HFFc6 (cell line): ENCODE measurements at regions not wholly inside any gene's neighbourhood (a gene's known extent, or its start where the extent isn't known, plus 50 kb on each side); places are given as distances from the start of the nearest gene placed in this dataset.
"Not testable (repeated sequence)": the region's sequence is repeated elsewhere in the genome, so short reads cannot be mapped to it uniquely, and the experiment has no call there.

ENCODE experiments used
- DNase-seq: peaks from one replicate; pipeline ENCODE4 v3.0.0-alpha.2; 2018
- H3K27ac Mint-ChIP-seq: 2 replicates; pipeline ENCODE4 v1.8.0; 2020; ENCODE audit warnings: mild to moderate bottlenecking, mixed read lengths
- H3K27me3 Mint-ChIP-seq: 2 replicates; pipeline ENCODE4 v1.8.0; 2021; ENCODE audit warnings: mild to moderate bottlenecking, moderate library complexity, mixed read lengths; ENCODE audit not compliant: insufficient read depth
- H3K36me3 Mint-ChIP-seq: 2 replicates; pipeline ENCODE4 v1.8.0; 2021; ENCODE audit warnings: low read depth, mixed read lengths
- H3K4me1 Mint-ChIP-seq: 2 replicates; pipeline ENCODE4 v1.8.0; 2020; ENCODE audit warnings: low read depth, mixed read lengths
- H3K4me3 Mint-ChIP-seq: 2 replicates; pipeline ENCODE4 v1.8.0; 2020; ENCODE audit warnings: mild to moderate bottlenecking, moderate library complexity, mixed read lengths
- H3K9me3 Mint-ChIP-seq: 2 replicates; pipeline ENCODE4 v1.8.0; 2020; ENCODE audit warnings: mild to moderate bottlenecking, mixed read lengths
- CTCF ChIP-seq: fragments of 200-600 bp; sonication (generic); IDR thresholded peaks from 2 replicates; pipeline ENCODE4 v1.5.0; 2021; ENCODE audit warnings: antibody characterized with exemption, mild to moderate bottlenecking

- TF ChIP-seq CTCF: no peak
- no peak for DNase-seq
- H3K4me3 Mint-ChIP-seq: no peak overlapping the region
- H3K4me1 Mint-ChIP-seq: no peaks in the 10 kb centered on the region
- no peaks in the 10 kb centered on the region for H3K36me3 Mint-ChIP-seq
- no peaks in the 10 kb centered on the region; the same call in 1 of the 2 replicates for H3K27me3 Mint-ChIP-seq
- no peak overlapping the region for H3K27ac Mint-ChIP-seq
- H3K9me3 Mint-ChIP-seq: peaks cover 50% of the 10 kb centered on the region
Measured at GRCh38 chr12:33757701-33758100, 264.6 kb upstream of the ALG10 start.

DNA sequence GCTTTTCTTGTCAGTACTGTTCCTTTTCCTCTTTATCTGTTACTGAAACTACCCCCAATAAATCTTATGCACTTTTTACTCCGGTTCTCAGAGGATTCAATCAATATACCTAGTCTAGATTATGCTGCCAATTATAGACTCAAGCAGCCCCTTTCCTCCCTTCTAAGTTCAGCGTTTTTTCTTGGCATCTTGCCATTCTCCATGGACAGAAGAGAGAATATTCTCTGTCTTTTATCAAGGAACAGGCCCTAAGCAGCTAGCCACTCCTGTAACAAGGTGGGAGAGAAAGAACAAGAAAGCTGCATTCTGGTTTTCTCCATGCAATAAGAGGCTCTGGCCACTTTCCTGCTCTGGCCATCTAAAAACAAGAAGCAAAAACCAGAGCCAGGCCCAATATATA lies 263.0 kb upstream of the ALG10 start:
- DNase-seq: no peak
- Mint-ChIP-seq H3K27me3 (no peaks in the 10 kb centered on the region; the same call in 1 of the 2 replicates), H3K27ac (no peak overlapping the region), H3K4me1 (no peaks in the 10 kb centered on the region), H3K9me3 (peaks cover 50% of the 10 kb centered on the region), H3K4me3 (no peak overlapping the region), H3K36me3 (no peaks in the 10 kb centered on the region)
- no peak for TF ChIP-seq CTCF

DNA sequence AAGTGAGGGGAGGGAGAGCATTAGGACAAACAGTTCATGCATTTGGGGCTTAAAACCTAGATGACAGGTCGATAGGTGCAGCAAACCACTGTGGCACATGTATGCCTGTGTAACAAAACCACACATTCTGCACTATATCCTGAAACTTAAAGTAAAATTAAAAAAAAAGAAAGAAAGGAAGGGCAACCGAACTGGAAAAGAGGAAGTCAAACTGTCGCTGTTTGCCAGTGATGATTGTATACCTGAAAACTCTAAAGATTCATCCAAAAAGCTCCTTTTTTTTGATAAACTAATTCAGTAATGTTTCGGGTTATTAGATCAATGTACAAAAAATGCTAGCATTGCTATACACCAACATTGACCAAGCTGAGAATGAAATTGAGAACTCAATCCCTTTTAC lies 259.0 kb upstream of the ALG10 start:
- Mint-ChIP-seq H3K4me3 (no peak overlapping the region), H3K9me3 (peaks cover 60% of the 10 kb centered on the region), H3K27ac (no peak overlapping the region), H3K4me1 (no peaks in the 10 kb centered on the region), H3K36me3 (no peaks in the 10 kb centered on the region), H3K27me3 (no peaks in the 10 kb centered on the region; the same call in 1 of the 2 replicates)
- DNase-seq: no peak
- TF ChIP-seq CTCF: no peak

DNA sequence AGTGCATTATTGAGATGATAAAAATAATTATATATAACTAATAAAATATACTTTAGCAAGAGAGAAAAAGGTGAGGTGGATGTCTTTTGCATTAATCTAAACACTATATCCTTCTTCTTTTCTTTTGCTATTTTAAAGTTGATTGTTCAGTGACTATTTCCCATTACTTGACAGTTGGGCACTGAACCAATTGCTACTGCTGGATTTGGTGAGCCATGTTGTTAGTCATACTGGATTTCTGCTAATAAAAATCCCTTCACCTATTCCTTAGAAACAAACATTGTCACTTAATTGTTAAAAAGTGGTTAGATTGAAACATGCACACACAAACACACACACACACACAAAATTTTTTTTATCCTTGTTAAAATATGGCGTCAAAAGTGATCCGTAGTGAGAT lies 251.6 kb upstream of the ALG10 start:
- DNase-seq: no peak
- Mint-ChIP-seq H3K4me3 (no peak overlapping the region), H3K4me1 (no peaks in the 10 kb centered on the region), H3K36me3 (no peaks in the 10 kb centered on the region), H3K27ac (no peak overlapping the region), H3K9me3 (peaks cover 37% of the 10 kb centered on the region), H3K27me3 (no peaks in the 10 kb centered on the region)
- no peak for TF ChIP-seq CTCF

GRCh38 chr12:33771889-33772288 lies 250.4 kb upstream of the ALG10 start:
- no peak overlapping the region for H3K27ac Mint-ChIP-seq
- H3K4me3 Mint-ChIP-seq: no peak overlapping the region
- no peak for DNase-seq
- H3K4me1 Mint-ChIP-seq: no peaks in the 10 kb centered on the region
- no peaks in the 10 kb centered on the region for H3K36me3 Mint-ChIP-seq
- TF ChIP-seq CTCF: no peak
- peaks cover 33% of the 10 kb centered on the region for H3K9me3 Mint-ChIP-seq
- no peaks in the 10 kb centered on the region for H3K27me3 Mint-ChIP-seq

- H3K9me3 Mint-ChIP-seq: peaks cover 32% of the 10 kb centered on the region
- H3K27ac Mint-ChIP-seq, H3K4me1 Mint-ChIP-seq, DNase-seq, H3K36me3 Mint-ChIP-seq, H3K27me3 Mint-ChIP-seq, H3K4me3 Mint-ChIP-seq: not testable (repeated sequence)
Measured at GRCh38 chr12:33773091-33773490, 249.2 kb upstream of the ALG10 start.
